HPDE6-E6E7 (cell line): ENCODE measurements at regions not wholly inside any gene's neighbourhood (a gene's known extent, or its start where the extent isn't known, plus 50 kb on each side); places are given as distances from the start of the nearest gene placed in this dataset.
"Not testable (repeated sequence)": the region's sequence is repeated elsewhere in the genome, so short reads cannot be mapped to it uniquely, and the experiment has no call there.

Source experiments
- DNase-seq: peaks from one replicate; pipeline ENCODE4 v3.0.0; 2011; ENCODE audit warnings: missing footprints; ENCODE audit errors: extremely low spot score

- no peak for DNase-seq
These were observed 113.3 kb upstream of the SHISA3 start for GRCh38 chr4:42284030-42284429.

- DNase-seq: not testable (repeated sequence)
These were observed 108.4 kb upstream of the SHISA3 start for GRCh38 chr4:42288876-42289275.

- not testable (repeated sequence) for DNase-seq
These were observed 105.1 kb upstream of the SHISA3 start for GRCh38 chr4:42292192-42292591.

GRCh38 chr4:42293967-42294813 is 103.1 kb upstream of the SHISA3 start:
- no peak for DNase-seq

- DNase-seq: no peak
These were observed 101.1 kb upstream of the SHISA3 start for GRCh38 chr4:42296196-42296595.

GRCh38 chr4:42302348-42302747 is 94.9 kb upstream of the SHISA3 start:
- DNase-seq: peak; percentile 19

- no peak for DNase-seq
These were observed 90.8 kb upstream of the SHISA3 start for GRCh38 chr4:42306221-42307109.

- no peak for DNase-seq
These were observed 89.0 kb upstream of the SHISA3 start for GRCh38 chr4:42308247-42308646.

- no peak for DNase-seq
These were observed 87.7 kb upstream of the SHISA3 start for GRCh38 chr4:42309361-42310260.

- DNase-seq: no peak
These were observed 86.9 kb upstream of the SHISA3 start for GRCh38 chr4:42310358-42310757.

- DNase-seq: no peak
These were observed 86.5 kb upstream of the SHISA3 start for GRCh38 chr4:42310806-42311205.

GRCh38 chr4:42311591-42311990 is 85.7 kb upstream of the SHISA3 start:
- DNase-seq: no peak

- not testable (repeated sequence) for DNase-seq
These were observed 83.9 kb upstream of the SHISA3 start for GRCh38 chr4:42313420-42313819.

- no peak for DNase-seq
These were observed 83.4 kb upstream of the SHISA3 start for GRCh38 chr4:42313872-42314271.

- DNase-seq: no peak
These were observed 82.1 kb upstream of the SHISA3 start for GRCh38 chr4:42315231-42315630.

GRCh38 chr4:42320822-42321388 is 76.4 kb upstream of the SHISA3 start:
- DNase-seq: no peak

- DNase-seq: no peak
These were observed 71.2 kb upstream of the SHISA3 start for GRCh38 chr4:42326040-42326439.

- DNase-seq: no peak
These were observed 70.8 kb upstream of the SHISA3 start for GRCh38 chr4:42326524-42326923.

GRCh38 chr4:42327323-42327722 is 70.0 kb upstream of the SHISA3 start:
- DNase-seq: no peak

GRCh38 chr4:42328978-42329377 is 68.3 kb upstream of the SHISA3 start:
- DNase-seq: no peak

- DNase-seq: no peak
These were observed 67.9 kb upstream of the SHISA3 start for GRCh38 chr4:42329421-42329820.
